Lung (tissue), 11 donors: ENCODE measurements at regions not wholly inside any gene's neighbourhood (a gene's known extent, or its start where the extent isn't known, plus 50 kb on each side); places are given as distances from the start of the nearest gene placed in this dataset.
"Not testable (repeated sequence)": the region's sequence is repeated elsewhere in the genome, so short reads cannot be mapped to it uniquely, and the experiment has no call there.

ENCODE experiments used
- ATAC-seq: fragments of 200-7000 bp; cut with Tn5 transposase; one replicate; pipeline ENCODE4 v1.9.1; 2020; ENCODE audit warnings: moderate number of reproducible peaks; ENCODE audit not compliant: insufficient read depth, low FRiP score
- DNase-seq, 3 donors: peaks; one replicate each; pipeline ENCODE4 v3.0.0-alpha.2; 2013 to 2017
- H3K27ac ChIP-seq, 2 donors: one replicate each; pipeline ENCODE4 v1.5.1; 2013; ENCODE audit warnings: mild to moderate bottlenecking in 2 of 2, moderate library complexity in 2 of 2, control low read depth in 1 of 2, inconsistent platforms in 1 of 2, low read depth in 1 of 2, low read length in 1 of 2
- H3K27me3 ChIP-seq, 3 donors: one replicate each; pipeline ENCODE4 v1.5.1; 2013; ENCODE audit warnings: low read length in 2 of 3; ENCODE audit not compliant: control insufficient read depth in 3 of 3, insufficient read depth in 3 of 3
- H3K36me3 ChIP-seq, 4 donors: one replicate each; pipeline ENCODE4 v1.5.1; 2013; ENCODE audit warnings: low read length in 4 of 4, mild to moderate bottlenecking in 1 of 4, moderate library complexity in 1 of 4; ENCODE audit not compliant: control insufficient read depth in 4 of 4, insufficient read depth in 4 of 4
- H3K4me1 ChIP-seq, 5 donors: one replicate each; pipeline ENCODE4 v1.5.1; 2013; ENCODE audit warnings: low read length in 5 of 5, mild to moderate bottlenecking in 2 of 5, moderate library complexity in 1 of 5; ENCODE audit not compliant: control insufficient read depth in 5 of 5, insufficient read depth in 5 of 5
- H3K4me3 ChIP-seq: one replicate; pipeline ENCODE4 v1.5.1; 2013; ENCODE audit warnings: mild to moderate bottlenecking, control low read depth, moderate library complexity
- H3K9ac ChIP-seq, 2 donors: one replicate each; pipeline ENCODE4 v1.5.1; 2013; ENCODE audit warnings: low read length in 2 of 2, control low read depth in 1 of 2; ENCODE audit not compliant: insufficient read depth in 1 of 2
- H3K9me3 ChIP-seq, 4 donors: one replicate each; pipeline ENCODE4 v1.5.1; 2013; ENCODE audit warnings: low read length in 3 of 4, mild to moderate bottlenecking in 1 of 4, moderate library complexity in 1 of 4; ENCODE audit not compliant: control insufficient read depth in 4 of 4, insufficient read depth in 3 of 4
- CTCF ChIP-seq: IDR thresholded peaks from 2 replicates; pipeline ENCODE4 v1.5.1; 2012; ENCODE audit warnings: mild to moderate bottlenecking; ENCODE audit errors: control extremely low read depth, extremely low read depth
- WGBS, 2 donors: extraction: QIAGEN DNeasy Blood & Tissue Kit; methylation state at CpG; one replicate each; pipeline ENCODE4 v1.1.7; 2013; 5-methylcytosine and 5-hydroxymethylcytosine counted together
- donor health status: control.
- donor health status: control.
- donor health status: Bipolar disorder and iron deficiency.
- donor health status: healthy.
- donor health status: DM: yes; HTN: yes; CAD: no.

- no peaks in the 10 kb centered on the region for H3K36me3 ChIP-seq
- no peak for ATAC-seq
- no peak overlapping the region for H3K4me3 ChIP-seq
- no peak for TF ChIP-seq CTCF
- no peak overlapping the region for H3K27ac ChIP-seq
- no peak overlapping the region for H3K9ac ChIP-seq
- H3K27me3 ChIP-seq: no peaks in the 10 kb centered on the region
- H3K4me1 ChIP-seq: peaks cover 0 to 14% (median 5%) of the 10 kb centered on the region in 5 donors
- DNase-seq: no peak
- H3K9me3 ChIP-seq: no peaks in the 10 kb centered on the region
Observed at GRCh38 chr5:123997064-123997461, 485.1 kb downstream of the CSNK1G3 start.

GRCh38 chr5:123992641-123993040 is 480.7 kb downstream of the CSNK1G3 start:
- H3K27me3 ChIP-seq: no peaks in the 10 kb centered on the region
- TF ChIP-seq CTCF: no peak
- peaks cover 0 to 1% (median 0%) of the 10 kb centered on the region in 5 donors for H3K4me1 ChIP-seq
- peaks cover 0 to 3% (median 0%) of the 10 kb centered on the region in 4 donors for H3K9me3 ChIP-seq
- ATAC-seq (no peak), DNase-seq (no peak)
- H3K36me3 ChIP-seq: no peaks in the 10 kb centered on the region
- H3K27ac ChIP-seq: no peak overlapping the region
- 72 to 78% methylated on average over 2 of the region's 2 CpGs for WGBS, 2 donors
- H3K9ac ChIP-seq: no peak overlapping the region
- H3K4me3 ChIP-seq: no peak overlapping the region

GRCh38 chr5:123987956-123988355 is 476.0 kb downstream of the CSNK1G3 start:
- no peak for TF ChIP-seq CTCF
- 83 to 97% methylated on average over 5 of the region's 5 CpGs for WGBS, 2 donors
- no peak for DNase-seq

GRCh38 chr5:123976379-123977033 is 464.5 kb downstream of the CSNK1G3 start:
- DNase-seq (no peak), ATAC-seq (no peak)
- WGBS, 2 donors: 58 to 73% methylated on average over 4 of the region's 4 CpGs
- no peaks in the 10 kb centered on the region for H3K9me3 ChIP-seq
- TF ChIP-seq CTCF: no peak
- H3K4me3 ChIP-seq: no peak overlapping the region
- H3K27me3 ChIP-seq: no peaks in the 10 kb centered on the region
- no peaks in the 10 kb centered on the region for H3K36me3 ChIP-seq
- no peak overlapping the region for H3K27ac ChIP-seq
- H3K9ac ChIP-seq: no peak overlapping the region
- H3K4me1 ChIP-seq: no peaks in the 10 kb centered on the region

More at GRCh38 chr5:123987956-123988355, 476.0 kb downstream of the CSNK1G3 start:
- H3K9ac ChIP-seq: no peak overlapping the region
- no peaks in the 10 kb centered on the region for H3K4me1 ChIP-seq
- H3K9me3 ChIP-seq: peaks cover 0 to 5% (median 0%) of the 10 kb centered on the region in 4 donors
- H3K4me3 ChIP-seq: no peak overlapping the region
- ATAC-seq: no peak
- H3K36me3 ChIP-seq: no peaks in the 10 kb centered on the region
- H3K27ac ChIP-seq: no peak overlapping the region
- H3K27me3 ChIP-seq: no peaks in the 10 kb centered on the region

DNA sequence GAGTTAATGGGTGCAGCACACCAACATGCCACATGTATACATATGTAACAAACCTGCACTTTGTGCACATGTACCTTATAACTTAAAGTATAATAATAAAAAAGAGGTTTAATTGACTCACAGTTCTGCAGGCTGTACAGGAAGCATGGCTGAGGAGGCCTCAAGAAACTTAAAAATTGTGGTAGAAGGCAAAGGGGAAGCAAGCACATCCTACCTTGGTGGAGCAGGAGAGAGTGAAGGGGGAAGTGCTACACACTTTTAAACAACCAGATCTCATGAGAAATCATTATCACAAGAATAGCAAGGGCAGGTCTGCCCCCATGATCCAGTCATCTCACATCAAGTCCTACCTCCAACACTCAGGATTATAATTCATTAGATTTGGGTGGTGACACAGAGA is 463.5 kb downstream of the CSNK1G3 start:
- H3K4me3 ChIP-seq, H3K9ac ChIP-seq, H3K36me3 ChIP-seq, H3K27me3 ChIP-seq, H3K4me1 ChIP-seq, H3K9me3 ChIP-seq, H3K27ac ChIP-seq, DNase-seq, ATAC-seq: not testable (repeated sequence)
